HG02970 (cell line): ENCODE measurements at regions not wholly inside any gene's neighbourhood (a gene's known extent, or its start where the extent isn't known, plus 50 kb on each side); places are given as distances from the start of the nearest gene placed in this dataset.
"Not testable (repeated sequence)": the region's sequence is repeated elsewhere in the genome, so short reads cannot be mapped to it uniquely, and the experiment has no call there.

ENCODE experiments used
- ATAC-seq: cut with Tn5 transposase; IDR thresholded peaks from one replicate; pipeline ENCODE4 v1.9.1; 2021; ENCODE audit warnings: mild to moderate bottlenecking, moderate library complexity, moderate number of reproducible peaks; ENCODE audit not compliant: unreplicated experiment, low FRiP score

- ATAC-seq = no peak
Measured at GRCh38 chr6:11486959-11487358, 50.6 kb upstream of the TMEM170B start.

- ATAC-seq = no peak
Measured at GRCh38 chr6:11486486-11486885, 51.1 kb upstream of the TMEM170B start.

- ATAC-seq = no peak
Measured at GRCh38 chr6:11486051-11486450, 51.5 kb upstream of the TMEM170B start.

- ATAC-seq = no peak
Measured at GRCh38 chr6:11485271-11485670, 52.3 kb upstream of the TMEM170B start.

- ATAC-seq = no peak
Measured at GRCh38 chr6:11484441-11484840, 53.1 kb upstream of the TMEM170B start.

GRCh38 chr6:11482616-11483015 is 54.9 kb upstream of the TMEM170B start:
- ATAC-seq = no peak

GRCh38 chr6:11480541-11480940 is 57.0 kb upstream of the TMEM170B start:
- ATAC-seq = no peak

GRCh38 chr6:11479296-11479695 is 58.3 kb upstream of the TMEM170B start:
- no peak for ATAC-seq

GRCh38 chr6:11478586-11478985 is 59.0 kb upstream of the TMEM170B start:
- no peak for ATAC-seq

GRCh38 chr6:11475016-11475415 is 62.5 kb upstream of the TMEM170B start:
- ATAC-seq = no peak

- no peak for ATAC-seq
Measured at GRCh38 chr6:11473008-11473740, 64.4 kb upstream of the TMEM170B start.

GRCh38 chr6:11471261-11471660 is 66.3 kb upstream of the TMEM170B start:
- ATAC-seq = no peak

- no peak for ATAC-seq
Measured at GRCh38 chr6:11469684-11470083, 67.9 kb upstream of the TMEM170B start.

GRCh38 chr6:11468271-11468670 is 69.3 kb upstream of the TMEM170B start:
- not testable (repeated sequence) for ATAC-seq

- no peak for ATAC-seq
Measured at GRCh38 chr6:11467364-11467763, 70.2 kb upstream of the TMEM170B start.

GRCh38 chr6:11463398-11463780 is 74.2 kb upstream of the TMEM170B start:
- ATAC-seq = no peak

GRCh38 chr6:11462742-11463397 is 74.7 kb upstream of the TMEM170B start:
- ATAC-seq = no peak

GRCh38 chr6:11460837-11461661 is 76.5 kb upstream of the TMEM170B start:
- ATAC-seq = peak; percentile 61

GRCh38 chr6:11460001-11460668 is 77.4 kb upstream of the TMEM170B start:
- peak; percentile 37 for ATAC-seq

- ATAC-seq = no peak
Measured at GRCh38 chr6:11459079-11459610, 78.4 kb upstream of the TMEM170B start.
